ENCODE measurements at regions not wholly inside any gene's neighbourhood (a gene's known extent, or its start where the extent isn't known, plus 50 kb on each side); places are given as distances from the start of the nearest gene placed in this dataset.
"Not testable (repeated sequence)": the region's sequence is repeated elsewhere in the genome, so short reads cannot be mapped to it uniquely, and the experiment has no call there.

DNA sequence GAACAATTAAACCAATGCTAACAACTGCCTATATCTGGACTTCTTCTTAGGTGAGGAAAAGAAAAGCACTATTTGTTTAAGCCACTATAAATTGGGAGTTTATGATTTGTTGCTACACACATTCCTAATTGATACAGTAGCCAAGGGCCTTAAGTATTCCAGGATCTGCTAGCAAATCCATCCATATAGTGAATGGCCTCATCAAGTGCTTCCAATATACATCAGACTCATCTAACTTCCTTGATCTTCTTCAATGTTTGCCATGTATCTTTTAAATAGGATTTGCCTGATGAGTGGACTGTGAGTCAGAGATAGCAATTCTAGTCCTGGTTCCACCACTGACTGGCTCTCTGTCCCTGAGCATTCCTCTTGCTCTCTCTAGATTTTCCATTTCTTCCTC, 430.2 kb downstream of the OMA1 start:
- no peak for DNase-seq

DNA sequence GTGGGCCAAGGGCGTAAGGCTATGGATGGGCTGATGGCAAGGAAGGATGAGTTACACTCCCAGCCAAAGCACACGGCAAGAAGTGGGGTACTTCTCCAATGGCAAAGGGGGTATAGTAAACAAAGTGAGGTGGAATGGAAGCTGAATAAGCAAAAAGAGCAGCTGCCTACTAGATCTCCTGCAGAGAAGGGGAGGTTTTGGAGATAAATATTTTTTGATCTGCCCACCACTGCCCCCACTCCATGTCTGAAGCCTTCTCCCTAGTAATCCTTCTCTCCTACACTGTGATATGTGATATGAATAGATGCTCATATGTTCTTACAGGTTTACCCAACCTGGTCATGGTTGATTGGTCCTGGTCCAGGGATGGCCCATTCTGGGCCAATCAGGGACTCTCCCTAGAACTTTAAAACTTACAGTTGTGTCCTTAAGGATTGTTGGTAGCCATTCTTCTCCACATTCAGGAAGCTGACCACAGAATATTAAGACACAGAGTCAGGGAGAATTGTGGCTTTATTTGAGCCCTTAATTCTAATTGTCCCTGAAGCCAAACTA, 436.8 kb downstream of the OMA1 start:
- no peak for DNase-seq

DNA sequence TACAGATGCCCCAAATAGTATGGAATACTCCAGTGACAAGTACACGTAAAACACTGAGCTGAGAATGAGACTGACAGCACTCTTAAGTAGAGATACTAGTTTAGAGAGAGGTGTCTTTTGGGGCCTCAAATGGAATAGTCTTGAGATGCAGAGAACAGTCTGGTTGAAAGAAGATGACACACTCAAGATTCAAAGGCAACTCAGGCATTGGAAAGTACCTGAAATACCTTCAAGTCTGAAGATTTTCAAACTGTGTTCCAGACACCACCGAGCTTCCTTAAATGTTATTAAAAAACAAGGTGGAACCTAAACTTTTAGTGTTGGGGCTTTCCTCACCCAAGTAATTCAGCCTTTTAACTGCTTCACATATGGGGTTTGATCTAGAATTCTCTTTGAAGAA, 437.7 kb downstream of the OMA1 start:
- no peak for DNase-seq

DNA sequence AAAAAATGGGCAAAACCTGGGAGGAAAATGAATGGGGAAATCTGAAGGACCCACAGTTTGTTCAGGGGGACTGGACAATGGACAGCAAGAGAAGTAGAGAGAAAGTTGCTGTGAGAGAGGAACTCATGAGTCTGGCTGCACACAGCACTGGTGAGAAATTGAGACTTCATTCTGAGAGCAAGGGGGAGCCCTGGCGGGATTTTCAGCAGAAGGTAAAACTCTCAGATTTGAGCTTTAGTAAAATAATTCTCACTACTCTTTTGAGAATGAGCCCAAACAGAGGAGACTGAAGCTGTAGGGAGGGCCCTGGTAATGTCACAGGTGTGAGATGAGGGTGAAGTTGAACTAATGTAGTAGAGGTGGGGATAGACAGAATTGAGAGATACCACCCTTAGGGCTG, 438.6 kb downstream of the OMA1 start:
- no peak for DNase-seq

DNA sequence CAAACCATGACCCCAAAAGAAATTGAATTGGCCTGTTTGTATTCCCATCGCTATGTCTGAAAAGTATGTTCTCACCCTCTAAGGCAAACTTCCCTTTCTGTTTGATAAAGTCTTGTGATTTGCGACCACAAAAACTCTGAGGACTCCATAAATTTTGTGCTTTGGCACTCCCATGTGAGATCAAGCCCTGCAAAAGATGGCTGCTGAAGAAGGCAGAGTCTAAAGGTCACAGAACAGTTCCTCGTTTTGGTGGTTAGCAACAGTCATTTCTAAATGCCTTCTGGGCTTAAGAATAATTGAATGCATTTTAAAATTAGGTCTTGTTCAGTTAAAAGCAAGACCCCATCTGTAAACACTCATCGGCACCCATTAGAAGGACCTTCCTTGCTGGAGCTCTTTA, 441.6 kb downstream of the OMA1 start:
- no peak for DNase-seq

DNA sequence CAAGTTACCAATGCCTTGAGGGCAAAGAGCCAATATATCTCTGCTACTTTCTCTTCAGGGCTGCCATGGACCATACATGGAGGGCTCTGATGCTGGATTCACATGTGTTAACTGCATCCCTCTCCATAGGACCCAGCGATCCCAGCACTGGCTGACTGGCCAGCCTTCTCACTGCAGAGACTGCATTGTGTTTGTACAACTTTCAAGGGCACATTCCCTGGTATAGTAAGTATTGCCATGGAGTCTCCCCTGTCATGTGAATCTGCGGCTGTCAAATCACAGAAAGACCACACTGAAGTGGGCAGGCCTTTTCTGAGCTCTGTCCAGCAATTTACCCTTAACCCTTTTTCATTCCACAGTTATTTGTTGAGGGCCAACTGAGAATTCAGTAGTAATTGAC, 449.8 kb downstream of the OMA1 start:
- DNase-seq, result no peak

DNA sequence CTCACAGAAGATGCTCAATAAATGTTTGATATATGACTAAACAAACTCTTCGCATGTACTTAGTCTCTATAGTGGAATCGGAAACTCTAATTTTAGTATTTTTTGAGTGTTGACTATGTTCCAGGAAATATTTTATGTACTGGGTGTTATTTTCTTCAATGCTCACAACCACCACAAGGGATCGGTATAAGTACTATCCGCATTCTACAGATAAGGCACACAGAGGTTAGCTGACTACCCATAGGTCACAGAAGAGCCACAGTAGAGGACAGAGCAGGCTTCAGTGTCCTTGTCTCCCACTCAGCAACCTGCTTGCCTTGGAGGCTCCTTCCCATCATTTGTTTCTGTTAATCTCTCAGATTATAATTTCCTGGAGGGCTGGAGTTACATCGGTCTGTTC, 451.3 kb downstream of the OMA1 start:
- DNase-seq, result no peak

DNA sequence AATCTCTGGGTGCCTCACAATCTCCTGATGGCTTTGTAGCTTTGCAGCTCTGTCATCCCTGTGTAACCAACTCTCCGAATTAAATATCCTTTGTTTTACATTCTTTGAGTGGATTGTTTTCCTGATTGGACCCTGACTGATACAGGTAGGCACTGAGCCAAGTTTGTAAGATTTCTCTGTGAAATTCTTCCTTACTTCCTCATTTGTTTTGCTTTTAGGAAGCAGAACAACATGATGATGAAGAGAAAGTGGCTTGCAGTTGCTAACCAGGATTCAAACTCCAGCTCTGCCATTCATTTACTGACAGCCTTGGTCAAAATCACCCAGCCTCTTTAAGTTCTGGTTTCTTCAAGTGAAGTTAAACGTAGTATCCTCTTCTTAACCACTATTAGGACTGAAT, 452.3 kb downstream of the OMA1 start:
- no peak for DNase-seq

DNA sequence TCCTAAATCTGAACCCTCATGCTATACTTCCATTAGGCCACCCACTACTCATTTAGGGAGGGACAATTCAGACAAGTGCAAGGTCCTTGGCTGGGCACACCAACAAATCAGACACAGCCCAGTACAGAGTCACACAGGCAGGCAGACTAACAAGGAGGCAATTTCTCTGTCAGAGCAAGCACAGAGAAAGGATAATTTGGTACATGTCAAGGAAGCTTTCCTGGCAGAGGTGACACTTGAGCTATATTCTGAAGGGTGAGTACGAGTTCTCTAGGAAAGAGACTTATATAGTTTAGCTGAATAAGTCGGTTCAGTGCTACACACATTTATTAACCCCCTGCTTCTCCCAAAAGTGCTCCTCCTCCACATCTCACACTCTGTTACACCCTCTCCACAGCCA, 455.9 kb downstream of the OMA1 start:
- DNase-seq, result no peak

DNA sequence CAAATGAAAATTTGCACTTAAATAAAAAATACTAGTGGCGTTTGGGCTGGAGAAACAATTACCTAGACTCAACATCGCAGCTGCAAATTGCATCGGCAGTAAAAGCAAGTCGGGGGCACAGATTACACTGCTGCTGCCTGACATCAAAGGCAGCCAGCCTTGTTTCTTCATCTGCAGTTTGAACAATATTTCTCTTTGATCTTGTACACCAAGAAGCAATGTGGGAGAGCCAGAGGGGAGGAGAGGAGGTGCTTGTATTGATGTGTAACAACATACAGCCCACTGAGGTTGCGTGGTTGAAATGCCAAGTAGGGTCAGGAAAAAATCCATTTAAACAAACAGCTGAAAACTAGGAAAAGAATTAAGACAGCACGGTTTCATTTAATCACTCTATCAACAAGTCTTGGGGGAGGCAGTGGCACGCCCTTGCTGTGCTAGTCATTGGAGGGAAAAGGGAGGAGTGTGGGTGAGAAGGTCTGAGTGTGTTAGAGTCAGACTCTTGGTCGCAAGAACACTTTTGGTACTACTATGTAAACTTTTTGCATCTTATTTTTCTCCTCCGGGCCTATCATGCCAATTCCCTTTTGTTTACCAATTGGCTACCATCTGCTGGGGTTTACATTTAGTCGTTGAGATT, 456.5 kb downstream of the OMA1 start:
- no peak for DNase-seq

DNA sequence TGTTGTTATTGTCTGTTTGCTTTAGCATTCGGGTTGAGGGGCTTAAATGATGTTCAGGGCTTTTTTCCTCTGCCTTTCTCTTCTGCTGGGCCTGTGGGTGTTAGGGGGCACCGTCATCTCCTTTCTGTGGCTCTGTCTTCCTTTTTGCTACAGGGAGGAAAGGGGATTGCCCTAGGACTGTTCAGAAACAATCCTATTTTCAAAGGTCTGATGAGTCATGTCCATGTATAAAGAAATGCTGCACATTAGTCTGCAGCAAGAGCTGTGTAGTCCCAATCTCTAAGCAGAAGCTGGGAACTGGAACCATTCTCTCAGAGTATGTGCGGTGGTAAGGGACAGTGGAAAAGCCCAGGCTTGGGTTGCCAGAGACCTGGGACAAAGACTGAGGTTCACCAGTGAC, 462.3 kb downstream of the OMA1 start:
- no peak for DNase-seq

DNA sequence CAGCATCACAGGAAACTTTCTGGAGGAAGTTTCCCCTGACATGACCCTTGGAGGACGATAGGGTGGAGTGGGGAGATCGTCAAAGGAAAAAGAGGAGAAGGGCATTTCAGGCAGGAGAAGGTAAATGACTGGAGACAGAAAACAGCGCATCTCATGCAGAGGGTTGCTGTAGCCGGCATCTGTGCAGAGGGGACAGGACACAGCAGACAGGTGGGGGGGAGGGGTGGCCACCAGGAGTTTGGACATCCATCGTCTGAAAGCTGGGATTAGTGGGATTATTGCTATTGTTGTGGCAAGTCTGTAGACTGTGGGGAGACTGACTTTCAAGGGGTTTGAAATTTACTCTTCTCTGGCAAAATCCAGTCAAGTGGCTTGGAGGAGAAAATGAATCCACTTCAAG, 463.9 kb downstream of the OMA1 start:
- DNase-seq, result no peak

DNA sequence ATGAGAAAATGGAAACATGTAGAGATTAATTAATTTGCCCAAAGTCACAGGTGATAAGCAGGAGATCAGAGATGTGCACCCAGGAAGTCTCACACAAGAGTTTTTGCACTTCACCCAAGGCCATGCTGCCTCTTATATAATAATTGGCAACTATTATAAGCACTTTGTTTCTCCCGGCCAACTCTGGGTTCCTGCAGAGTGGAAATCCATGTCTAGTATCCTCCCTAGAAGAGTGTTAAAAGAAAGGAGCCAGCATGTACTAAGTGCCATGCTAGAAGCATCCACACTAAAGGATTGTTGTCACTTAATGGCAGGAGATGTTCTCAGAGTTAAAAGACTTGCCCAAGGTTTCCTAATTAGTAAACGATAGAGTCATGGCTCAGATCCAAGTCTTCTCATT, 470.3 kb downstream of the OMA1 start:
- DNase-seq, result no peak

DNA sequence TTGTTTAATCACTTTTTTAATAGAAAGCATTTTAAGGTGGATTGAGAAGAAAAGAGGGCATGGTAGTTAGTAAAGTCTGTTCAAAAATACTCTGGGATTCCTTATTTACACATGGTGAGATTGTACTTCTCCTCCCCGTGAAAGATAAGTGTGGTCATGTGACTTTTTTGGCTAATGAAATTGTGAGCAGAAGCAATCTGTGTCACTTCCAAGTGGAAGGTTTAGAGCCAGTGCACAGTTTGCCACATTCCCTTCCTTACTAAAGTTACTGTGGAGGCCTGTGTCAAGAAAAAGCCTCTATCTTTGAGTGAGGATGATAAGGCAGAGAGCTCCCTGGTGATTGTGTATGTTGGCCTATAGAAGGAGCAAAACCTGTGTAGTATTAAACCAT, 471.3 kb downstream of the OMA1 start:
- no peak for DNase-seq

DNA sequence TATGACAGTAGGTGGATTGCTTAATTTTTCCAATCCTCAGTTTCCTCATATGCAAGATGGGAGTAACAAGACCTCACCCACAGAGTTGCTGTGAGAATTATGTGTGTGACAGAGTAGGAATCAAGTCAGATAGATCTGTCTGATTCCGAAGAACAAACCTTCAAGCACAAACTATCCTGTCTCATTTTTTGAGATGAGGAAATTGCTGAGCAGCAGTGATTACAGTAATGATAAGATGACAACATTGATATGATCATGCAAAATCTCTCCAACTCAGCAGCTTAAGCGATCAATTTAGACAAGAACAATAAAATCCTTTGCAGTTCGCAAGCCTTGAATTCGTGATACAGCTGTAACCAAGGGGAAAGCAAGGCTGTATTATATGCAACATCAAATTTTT, 474.1 kb downstream of the OMA1 start:
- DNase-seq, result no peak

DNA sequence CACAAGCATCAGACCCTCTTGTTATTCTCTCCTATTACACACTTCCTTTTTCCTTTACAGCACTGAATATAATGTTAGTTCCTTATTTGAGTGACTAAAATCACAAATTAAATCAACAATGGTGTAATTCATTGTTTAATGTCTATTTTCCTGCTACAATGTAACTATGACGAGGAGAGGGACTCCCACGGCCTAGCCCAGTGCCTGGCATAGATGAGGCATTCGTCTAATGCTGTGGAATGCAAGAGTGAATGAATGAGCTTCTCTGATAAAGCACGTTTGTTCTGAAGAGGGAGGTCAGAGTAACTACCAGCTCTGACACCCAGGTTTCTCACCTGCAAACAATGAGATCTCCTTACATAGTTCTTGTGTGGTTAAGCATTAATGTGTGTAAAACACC, 479.4 kb downstream of the OMA1 start:
- no peak for DNase-seq

DNA sequence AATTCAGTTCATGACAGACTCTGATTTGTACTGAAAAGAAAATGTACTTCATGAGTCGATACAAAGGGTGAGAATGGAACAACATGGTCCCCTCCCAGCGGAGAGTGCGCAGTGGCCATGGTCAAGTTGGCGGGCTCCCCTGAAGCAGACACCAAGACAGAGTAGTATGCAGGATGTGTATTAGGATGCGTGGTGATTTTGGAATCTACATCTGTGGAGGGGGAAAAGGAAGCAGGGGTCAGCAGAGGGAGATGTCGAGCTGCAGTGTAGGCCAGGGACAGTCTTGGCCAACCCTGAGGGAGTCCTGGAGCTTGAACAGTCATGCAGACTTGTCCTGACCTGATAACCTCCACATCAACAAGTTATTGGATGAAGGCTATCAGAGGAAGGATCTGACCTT, 481.0 kb downstream of the OMA1 start:
- no peak for DNase-seq

DNA sequence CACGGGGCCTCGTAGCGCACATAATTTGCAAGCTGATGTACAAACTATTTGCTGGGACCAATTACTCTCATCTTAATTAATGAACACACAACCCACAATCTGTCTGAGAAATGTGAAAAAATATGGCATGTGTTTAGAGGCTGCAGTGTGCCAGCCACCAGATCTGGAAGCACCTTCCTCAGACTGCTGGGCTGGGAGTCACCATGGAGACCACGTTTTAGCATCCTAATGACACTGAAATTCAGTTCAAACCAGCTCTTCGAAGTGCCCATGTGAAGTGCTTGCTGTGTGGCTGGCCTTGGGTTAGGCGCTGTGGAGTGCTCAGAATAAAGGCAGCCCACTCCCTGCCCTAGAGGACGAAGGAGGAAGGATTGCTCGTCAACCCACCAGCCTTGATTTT, 482.4 kb downstream of the OMA1 start:
- no peak for DNase-seq

DNA sequence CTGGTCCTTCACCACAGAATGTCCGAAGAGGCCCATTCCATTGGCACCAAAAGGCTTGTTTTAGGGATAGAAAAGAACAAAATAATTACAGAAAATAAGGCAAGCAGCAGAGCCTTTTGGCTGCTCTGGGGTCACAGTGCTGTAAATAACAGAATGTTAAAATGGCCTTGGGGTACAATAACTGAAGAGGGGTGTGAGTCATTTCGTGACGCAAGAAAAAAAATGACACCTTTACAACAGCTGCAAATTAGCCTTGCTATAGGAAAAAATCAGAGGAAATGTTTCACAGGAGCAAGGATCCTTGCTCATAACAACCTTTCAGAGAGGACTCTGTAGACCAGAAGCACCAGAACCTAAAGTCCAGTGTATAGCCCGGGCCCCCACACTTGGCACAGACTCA, 483.4 kb downstream of the OMA1 start:
- no peak for DNase-seq

DNA sequence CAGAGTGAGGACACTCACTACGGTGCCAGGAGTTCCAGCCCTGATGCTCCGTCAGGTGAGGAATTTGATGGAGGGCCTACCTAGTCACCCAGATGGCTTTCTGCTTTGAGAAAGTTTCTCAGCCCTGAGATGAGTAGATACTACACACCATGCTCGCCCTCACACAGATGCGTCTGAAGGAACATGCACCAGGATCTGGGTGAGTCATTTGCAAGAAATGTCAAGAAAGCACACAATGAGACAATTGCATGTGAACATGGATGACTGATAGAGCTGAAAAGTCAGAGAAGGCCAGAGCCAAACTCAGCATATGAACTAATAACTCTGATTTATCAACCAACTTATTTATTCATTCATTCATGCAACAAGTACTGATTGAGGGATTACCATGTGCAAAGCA, 483.9 kb downstream of the OMA1 start:
- no peak for DNase-seq

DNA sequence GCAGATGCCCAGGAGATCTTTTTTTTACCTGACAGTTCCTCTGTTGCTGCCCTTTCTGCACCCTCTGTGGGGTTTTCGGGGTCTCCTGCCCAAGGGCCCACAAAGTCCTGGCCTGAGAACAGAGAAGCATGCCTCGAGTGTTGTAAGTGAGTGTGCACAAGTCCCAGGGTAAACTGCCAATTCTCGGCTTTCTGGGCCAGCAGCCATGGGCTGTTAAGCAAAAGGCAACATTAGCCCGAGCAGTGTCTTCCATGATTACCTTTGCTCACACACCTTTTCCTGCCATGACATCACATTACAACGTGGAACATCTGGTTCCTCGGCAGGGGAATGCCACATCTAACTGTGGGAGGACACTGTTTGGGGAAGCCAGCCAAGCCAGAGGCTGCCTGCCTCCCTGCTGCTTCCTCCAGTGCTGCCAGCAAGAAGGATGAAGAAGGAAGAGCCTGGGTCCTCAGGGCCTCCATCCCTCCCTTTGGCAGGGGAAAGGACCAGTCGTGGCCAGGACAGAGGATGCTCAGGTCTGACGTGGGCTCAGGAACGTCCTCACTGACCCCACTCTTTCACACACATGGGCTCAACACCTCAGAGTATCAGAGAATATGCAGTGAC, 485.9 kb downstream of the OMA1 start:
- no peak for DNase-seq

DNA sequence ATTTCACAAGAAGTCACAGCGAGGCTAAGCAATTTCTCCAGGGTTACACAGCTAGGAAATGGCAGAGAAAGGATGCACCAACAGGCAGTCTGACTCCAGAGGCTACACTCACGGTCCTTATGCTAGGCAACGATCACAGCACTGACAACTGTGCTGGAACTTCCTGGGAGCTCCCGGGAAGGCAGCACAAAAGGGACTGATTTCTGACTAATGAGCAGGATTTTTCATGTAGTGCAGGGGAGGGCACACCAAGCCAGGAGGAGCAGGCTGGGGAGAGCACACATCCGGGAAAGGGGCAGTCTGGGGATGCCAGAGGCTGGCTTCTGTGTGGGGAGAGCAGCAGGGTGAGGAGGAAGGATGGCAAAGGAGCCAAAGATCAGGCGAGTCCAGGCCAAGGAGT, 486.7 kb downstream of the OMA1 start:
- no peak for DNase-seq

DNA sequence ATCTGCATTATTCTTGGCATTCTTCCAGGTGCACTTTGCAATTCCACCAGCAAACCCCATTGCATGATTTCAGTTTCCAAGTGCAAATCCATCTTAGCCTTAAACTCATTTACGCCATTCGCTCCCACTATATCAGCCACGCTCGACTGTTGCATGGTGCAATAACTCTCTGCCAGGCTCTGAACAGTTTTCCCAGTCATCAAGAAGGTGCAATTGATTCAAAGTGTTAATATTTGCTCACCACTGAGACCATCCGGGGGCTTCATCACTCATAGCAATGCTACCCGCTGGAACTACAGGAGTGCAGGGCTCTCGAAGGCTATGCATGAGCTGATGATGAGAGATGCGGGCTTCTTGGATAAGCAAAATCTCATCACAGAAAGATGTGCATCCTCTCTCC, 488.2 kb downstream of the OMA1 start:
- DNase-seq, result no peak

DNA sequence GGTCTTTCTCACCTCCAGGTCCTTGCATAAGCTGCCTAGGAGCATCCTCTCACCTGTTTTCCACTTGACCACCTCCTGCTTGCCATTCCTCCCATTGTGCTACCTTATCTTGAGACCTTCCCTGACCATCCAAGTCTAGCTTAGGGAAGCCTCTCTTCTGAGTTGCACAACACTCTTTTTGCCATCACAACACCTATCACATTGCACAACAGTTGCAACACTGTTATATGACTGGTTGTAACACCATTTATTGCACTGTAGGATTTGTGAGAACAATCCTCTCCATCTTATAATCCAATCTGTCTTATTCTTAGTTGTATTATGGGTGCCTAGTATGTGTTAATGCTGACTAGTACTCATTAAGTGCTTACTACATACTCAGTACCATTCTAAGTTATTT, 488.7 kb downstream of the OMA1 start:
- no peak for DNase-seq

DNA sequence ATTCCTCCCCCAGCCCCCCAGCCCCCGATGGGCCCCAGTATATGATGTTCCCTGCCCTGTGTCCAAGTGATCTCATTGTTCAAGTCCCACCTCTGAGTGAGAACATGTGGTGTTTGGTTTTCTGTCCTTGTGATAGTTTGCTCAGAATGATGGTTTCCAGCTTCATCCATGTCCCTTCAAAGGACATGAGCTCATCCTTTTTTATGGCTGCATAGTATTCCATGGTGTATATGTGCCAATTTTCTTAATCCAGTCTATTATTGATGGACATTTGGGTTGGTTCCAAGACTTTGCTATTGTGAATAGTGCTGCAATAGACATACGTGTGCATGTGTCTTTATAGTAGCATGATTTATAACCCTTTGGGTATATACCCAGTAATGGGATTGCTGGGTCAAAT, 495.3 kb downstream of the OMA1 start:
- not testable (repeated sequence) for DNase-seq
